AG09319 (cell line): ENCODE measurements at regions not wholly inside any gene's neighbourhood (a gene's known extent, or its start where the extent isn't known, plus 50 kb on each side); places are given as distances from the start of the nearest gene placed in this dataset.

Experiments used
- DNase-seq: peaks from one replicate; pipeline ENCODE4 v3.0.0-alpha.2; 2010; ENCODE audit warnings: low read depth; ENCODE audit errors: extremely low read depth
- TF ChIP-seq, protein P1 (sequence below): IDR thresholded peaks from 2 replicates; pipeline ENCODE4 v1.5.1; 2011; ENCODE audit warnings: low read depth, mild to moderate bottlenecking, inconsistent platforms, low read length, moderate library complexity

GRCh38 chr3:82954486-82954885, 1193.0 kb upstream of the GBE1 start:
- TF ChIP-seq, protein P1, sequence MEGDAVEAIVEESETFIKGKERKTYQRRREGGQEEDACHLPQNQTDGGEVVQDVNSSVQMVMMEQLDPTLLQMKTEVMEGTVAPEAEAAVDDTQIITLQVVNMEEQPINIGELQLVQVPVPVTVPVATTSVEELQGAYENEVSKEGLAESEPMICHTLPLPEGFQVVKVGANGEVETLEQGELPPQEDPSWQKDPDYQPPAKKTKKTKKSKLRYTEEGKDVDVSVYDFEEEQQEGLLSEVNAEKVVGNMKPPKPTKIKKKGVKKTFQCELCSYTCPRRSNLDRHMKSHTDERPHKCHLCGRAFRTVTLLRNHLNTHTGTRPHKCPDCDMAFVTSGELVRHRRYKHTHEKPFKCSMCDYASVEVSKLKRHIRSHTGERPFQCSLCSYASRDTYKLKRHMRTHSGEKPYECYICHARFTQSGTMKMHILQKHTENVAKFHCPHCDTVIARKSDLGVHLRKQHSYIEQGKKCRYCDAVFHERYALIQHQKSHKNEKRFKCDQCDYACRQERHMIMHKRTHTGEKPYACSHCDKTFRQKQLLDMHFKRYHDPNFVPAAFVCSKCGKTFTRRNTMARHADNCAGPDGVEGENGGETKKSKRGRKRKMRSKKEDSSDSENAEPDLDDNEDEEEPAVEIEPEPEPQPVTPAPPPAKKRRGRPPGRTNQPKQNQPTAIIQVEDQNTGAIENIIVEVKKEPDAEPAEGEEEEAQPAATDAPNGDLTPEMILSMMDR = no peak
- DNase-seq = no peak

DNA sequence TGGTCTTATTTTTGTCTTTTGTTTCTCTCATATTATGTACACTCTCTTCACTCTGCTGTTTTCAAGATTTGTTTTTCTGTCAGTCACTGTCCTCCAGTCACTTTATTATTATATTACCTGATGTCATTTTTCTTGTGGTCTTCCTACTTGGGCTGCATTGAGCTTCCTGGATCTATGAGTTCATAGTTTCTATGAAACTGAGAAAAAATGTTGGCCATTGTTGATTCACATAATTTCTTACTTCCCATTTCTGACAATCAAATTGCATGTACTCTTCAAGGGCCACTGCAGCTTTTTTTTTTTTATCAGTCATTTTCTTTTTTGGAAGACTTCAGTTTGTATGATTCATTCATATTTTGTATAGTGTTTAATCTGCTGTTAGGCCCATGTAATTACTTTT, 1180.6 kb upstream of the GBE1 start:
- TF ChIP-seq, protein P1 = no peak

DNA sequence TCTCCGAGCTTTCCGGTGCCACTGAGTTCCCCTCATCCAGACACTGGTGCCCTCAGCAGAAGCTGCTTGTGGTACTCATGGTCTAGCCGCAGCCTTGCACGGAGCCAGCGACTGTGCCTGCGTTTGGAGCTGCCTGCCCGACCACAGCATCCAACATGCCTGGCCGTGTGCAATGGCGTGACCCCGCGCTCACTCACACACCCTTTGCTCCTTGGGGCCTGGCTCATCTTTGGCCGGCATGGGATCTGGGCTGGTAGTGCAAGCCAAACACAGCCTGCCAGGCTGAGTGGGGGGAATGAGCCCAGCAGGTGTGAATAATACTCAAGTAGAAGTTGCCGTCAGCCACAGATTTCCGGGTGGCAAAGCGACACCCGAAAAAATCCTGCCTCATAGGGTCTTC, 1178.7 kb upstream of the GBE1 start:
- no peak for DNase-seq
- TF ChIP-seq, protein P1 = no peak

More for the DNA sequence above, 1180.6 kb upstream of the GBE1 start:
- no peak for DNase-seq

- no peak for DNase-seq
- TF ChIP-seq, protein P1 = no peak
Observed at GRCh38 chr3:82939491-82940097, 1178.1 kb upstream of the GBE1 start.

- TF ChIP-seq, protein P1 = no peak
Observed at GRCh38 chr3:82938821-82939328, 1177.4 kb upstream of the GBE1 start.

GRCh38 chr3:82927309-82928253, 1166.1 kb upstream of the GBE1 start:
- TF ChIP-seq, protein P1 = no peak

More at GRCh38 chr3:82938821-82939328, 1177.4 kb upstream of the GBE1 start:
- no peak for DNase-seq

GRCh38 chr3:82891028-82891427, 1129.6 kb upstream of the GBE1 start:
- DNase-seq = no peak
- TF ChIP-seq, protein P1 = no peak

More at GRCh38 chr3:82927309-82928253, 1166.1 kb upstream of the GBE1 start:
- no peak for DNase-seq
